DMS53 (cell line): ENCODE measurements at regions not wholly inside any gene's neighbourhood (a gene's known extent, or its start where the extent isn't known, plus 50 kb on each side); places are given as distances from the start of the nearest gene placed in this dataset.

Source experiments
- DNase-seq: peaks from one replicate; lab custom pipeline; 2025; lab: John Stamatoyannopoulos, UW

- no peak for DNase-seq
These were observed 120.9 kb upstream of the PFN2 start for GRCh38 chr3:150091626-150092025.

GRCh38 chr3:150090877-150091276 is 120.2 kb upstream of the PFN2 start:
- no peak for DNase-seq

- DNase-seq = no peak
These were observed 119.3 kb upstream of the PFN2 start for GRCh38 chr3:150090006-150090405.

- DNase-seq = no peak
These were observed 113.4 kb upstream of the PFN2 start for GRCh38 chr3:150084128-150084527.

- no peak for DNase-seq
These were observed 113.0 kb upstream of the PFN2 start for GRCh38 chr3:150083655-150084042.

- DNase-seq = no peak
These were observed 112.4 kb upstream of the PFN2 start for GRCh38 chr3:150082898-150083654.

GRCh38 chr3:150081084-150081483 is 110.4 kb upstream of the PFN2 start:
- no peak for DNase-seq

- DNase-seq = no peak
These were observed 109.5 kb upstream of the PFN2 start for GRCh38 chr3:150080058-150080730.

GRCh38 chr3:150079029-150079739 is 108.5 kb upstream of the PFN2 start:
- DNase-seq = peak; percentile 3

- no peak for DNase-seq
These were observed 107.0 kb upstream of the PFN2 start for GRCh38 chr3:150077581-150078247.

GRCh38 chr3:150077107-150077506 is 106.4 kb upstream of the PFN2 start:
- DNase-seq = no peak

GRCh38 chr3:150076443-150076842 is 105.7 kb upstream of the PFN2 start:
- DNase-seq = no peak

- no peak for DNase-seq
These were observed 104.7 kb upstream of the PFN2 start for GRCh38 chr3:150075417-150075865.

GRCh38 chr3:150074697-150075416 is 104.2 kb upstream of the PFN2 start:
- no peak for DNase-seq

GRCh38 chr3:150074277-150074676 is 103.6 kb upstream of the PFN2 start:
- no peak for DNase-seq

- no peak for DNase-seq
These were observed 102.8 kb upstream of the PFN2 start for GRCh38 chr3:150073513-150073912.

GRCh38 chr3:150073031-150073430 is 102.3 kb upstream of the PFN2 start:
- no peak for DNase-seq

GRCh38 chr3:150072576-150072975 is 101.9 kb upstream of the PFN2 start:
- no peak for DNase-seq

GRCh38 chr3:150070271-150070670 is 99.6 kb upstream of the PFN2 start:
- DNase-seq = no peak

GRCh38 chr3:150069633-150070032 is 98.9 kb upstream of the PFN2 start:
- DNase-seq = no peak

GRCh38 chr3:150069154-150069527 is 98.4 kb upstream of the PFN2 start:
- DNase-seq = no peak
